ENCODE measurements at regions not wholly inside any gene's neighbourhood (a gene's known extent, or its start where the extent isn't known, plus 50 kb on each side); places are given as distances from the start of the nearest gene placed in this dataset.

DNA sequence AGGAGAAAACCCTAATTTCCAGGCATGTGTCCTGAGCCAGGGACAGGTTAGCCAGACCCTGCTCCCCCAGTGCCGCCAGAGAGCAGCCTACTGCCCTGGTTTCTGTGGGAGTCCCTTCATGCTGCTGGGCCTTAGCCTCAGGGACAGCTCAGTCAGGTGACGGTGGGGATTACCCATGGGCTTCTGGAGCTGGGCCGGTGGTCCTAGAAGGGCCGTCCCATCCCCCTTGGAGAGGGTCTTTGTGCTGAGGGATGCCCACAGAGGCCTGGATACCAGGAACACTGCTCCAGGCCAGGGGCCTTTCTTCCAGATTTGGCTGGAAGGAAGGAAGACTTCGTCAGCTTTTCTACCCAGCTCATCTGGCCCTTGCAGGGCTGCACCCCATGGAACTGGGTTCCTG, 71.4 kb upstream of the ZNF722 start:
- Histone ChIP-seq H3K27me3 (replicated peaks; ENCODE audit: insufficient read depth) (no peaks in the 10 kb centered on the region), H3K36me3 (no peaks in the 10 kb centered on the region), H3K27ac (peak overlapping the region in 1 of 2 donors; percentile 89), H3K9me3 (no peaks in the 10 kb centered on the region), H3K4me1 (replicated peaks) (no peaks in the 10 kb centered on the region), H3K4me3 (peak overlapping the region; percentile 41 to 68)
- TF ChIP-seq POLR2AphosphoS5 (IDR thresholded peaks at IDR 0.05) (no peak), POLR2A (IDR thresholded peaks at IDR 0.05) (no peak)
- TF ChIP-seq, protein P1, sequence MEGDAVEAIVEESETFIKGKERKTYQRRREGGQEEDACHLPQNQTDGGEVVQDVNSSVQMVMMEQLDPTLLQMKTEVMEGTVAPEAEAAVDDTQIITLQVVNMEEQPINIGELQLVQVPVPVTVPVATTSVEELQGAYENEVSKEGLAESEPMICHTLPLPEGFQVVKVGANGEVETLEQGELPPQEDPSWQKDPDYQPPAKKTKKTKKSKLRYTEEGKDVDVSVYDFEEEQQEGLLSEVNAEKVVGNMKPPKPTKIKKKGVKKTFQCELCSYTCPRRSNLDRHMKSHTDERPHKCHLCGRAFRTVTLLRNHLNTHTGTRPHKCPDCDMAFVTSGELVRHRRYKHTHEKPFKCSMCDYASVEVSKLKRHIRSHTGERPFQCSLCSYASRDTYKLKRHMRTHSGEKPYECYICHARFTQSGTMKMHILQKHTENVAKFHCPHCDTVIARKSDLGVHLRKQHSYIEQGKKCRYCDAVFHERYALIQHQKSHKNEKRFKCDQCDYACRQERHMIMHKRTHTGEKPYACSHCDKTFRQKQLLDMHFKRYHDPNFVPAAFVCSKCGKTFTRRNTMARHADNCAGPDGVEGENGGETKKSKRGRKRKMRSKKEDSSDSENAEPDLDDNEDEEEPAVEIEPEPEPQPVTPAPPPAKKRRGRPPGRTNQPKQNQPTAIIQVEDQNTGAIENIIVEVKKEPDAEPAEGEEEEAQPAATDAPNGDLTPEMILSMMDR (IDR thresholded peaks at IDR 0.05): no peak
- intact Hi-C loops (cut with DNase I): no loop called here
- 89% methylated on average over 5 of the region's 5 CpGs for WGBS
- no peak for DNase-seq (ENCODE audit: low spot score)

DNA sequence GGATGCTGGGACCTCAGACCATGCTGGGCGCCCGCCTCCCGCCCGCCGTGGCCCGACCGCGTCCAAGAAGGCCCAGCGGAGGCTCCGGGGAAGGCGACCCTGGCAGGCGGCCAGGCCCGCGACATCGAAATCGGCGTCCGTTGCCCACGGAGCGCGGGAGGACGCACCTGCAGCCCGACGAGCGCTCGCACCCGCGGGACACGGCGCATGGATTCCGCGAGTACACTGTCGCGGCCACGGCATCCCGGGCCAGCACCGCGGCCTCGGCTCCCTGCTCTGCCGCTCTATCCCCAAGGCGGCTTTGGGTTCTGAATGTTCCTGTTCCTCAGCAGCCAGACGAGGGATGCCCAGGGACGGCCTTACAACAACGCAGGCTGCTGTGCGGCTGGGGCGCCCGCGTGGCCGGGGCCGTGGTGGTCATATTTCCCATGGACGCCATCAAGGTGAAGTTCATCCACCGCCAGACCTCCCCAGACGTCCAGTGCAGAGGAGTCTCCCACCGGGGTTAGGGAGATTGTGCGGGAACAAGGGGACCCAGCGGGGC, 67.5 kb upstream of the ZNF722 start:
- intact Hi-C loops (cut with DNase I): no loop called here
- DNase-seq (ENCODE audit: low spot score): no peak
- WGBS: 69% methylated on average over 56 of the region's 56 CpGs

DNA sequence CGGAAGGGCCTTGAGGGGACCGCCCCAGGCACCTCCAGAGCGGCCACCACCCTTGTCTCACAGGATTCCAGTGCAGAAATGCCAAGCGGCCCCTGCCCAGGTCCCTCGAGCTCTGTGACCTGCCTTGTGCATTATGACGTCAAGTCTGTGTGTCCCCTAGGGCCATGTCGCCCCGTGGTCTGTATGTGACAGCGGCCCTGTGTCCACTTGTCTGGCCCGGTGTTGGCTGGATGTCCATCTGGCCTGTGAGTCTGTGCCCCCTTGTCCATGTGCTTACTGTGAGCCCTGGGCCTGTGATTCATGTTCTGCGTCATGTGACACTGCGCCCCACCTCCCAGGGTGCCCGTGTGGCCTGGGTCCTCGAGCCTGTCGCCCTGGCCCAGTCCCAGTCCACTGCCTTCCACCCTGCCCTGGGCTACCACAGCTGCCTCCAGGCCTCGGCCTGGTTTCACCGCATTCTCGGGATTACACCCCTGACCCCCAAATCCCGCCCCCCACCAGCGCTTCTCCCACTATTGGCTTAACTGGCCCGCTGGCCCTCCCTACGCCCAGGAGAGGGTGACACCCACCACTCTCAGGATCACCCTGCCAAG, 66.6 kb upstream of the ZNF722 start:
- H3K4me1 ChIP-seq (replicated peaks): no peaks in the 10 kb centered on the region
- intact Hi-C loops (cut with DNase I): no loop called here
- no peak overlapping the region for H3K27ac ChIP-seq
- no peak for DNase-seq (ENCODE audit: low spot score)
- no peak overlapping the region for H3K4me3 ChIP-seq
- no peaks in the 10 kb centered on the region for H3K9me3 ChIP-seq
- no peaks in the 10 kb centered on the region for H3K36me3 ChIP-seq
- no peaks in the 10 kb centered on the region for H3K27me3 ChIP-seq (replicated peaks; ENCODE audit: insufficient read depth)
- WGBS: 92% methylated on average over 22 of the region's 22 CpGs
- TF ChIP-seq POLR2AphosphoS5 (IDR thresholded peaks at IDR 0.05): no peak
- no peak for TF ChIP-seq POLR2A (IDR thresholded peaks at IDR 0.05)
- TF ChIP-seq, protein P1 (IDR thresholded peaks at IDR 0.05): no peak

More for the DNA sequence above, 67.5 kb upstream of the ZNF722 start:
- Histone ChIP-seq H3K27ac (no peak overlapping the region), H3K9me3 (no peaks in the 10 kb centered on the region), H3K36me3 (no peaks in the 10 kb centered on the region), H3K4me3 (no peak overlapping the region), H3K27me3 (replicated peaks; ENCODE audit: insufficient read depth) (no peaks in the 10 kb centered on the region), H3K4me1 (replicated peaks) (no peaks in the 10 kb centered on the region)
- TF ChIP-seq POLR2A (IDR thresholded peaks at IDR 0.05): no peak
- TF ChIP-seq, protein P1 (IDR thresholded peaks at IDR 0.05): no peak
- TF ChIP-seq POLR2AphosphoS5 (IDR thresholded peaks at IDR 0.05): no peak
